Lung (tissue), 11 donors: ENCODE measurements at regions not wholly inside any gene's neighbourhood (a gene's known extent, or its start where the extent isn't known, plus 50 kb on each side); places are given as distances from the start of the nearest gene placed in this dataset.

Source experiments
- ATAC-seq: fragments of 200-7000 bp; cut with Tn5 transposase; one replicate; pipeline ENCODE4 v1.9.1; 2020; ENCODE audit warnings: moderate number of reproducible peaks; ENCODE audit not compliant: insufficient read depth, low FRiP score
- DNase-seq, 3 donors: peaks; one replicate each; pipeline ENCODE4 v3.0.0-alpha.2; 2013 to 2017
- H3K27ac ChIP-seq, 2 donors: one replicate each; pipeline ENCODE4 v1.5.1; 2013; ENCODE audit warnings: mild to moderate bottlenecking in 2 of 2, moderate library complexity in 2 of 2, control low read depth in 1 of 2, inconsistent platforms in 1 of 2, low read depth in 1 of 2, low read length in 1 of 2
- H3K27me3 ChIP-seq, 3 donors: one replicate each; pipeline ENCODE4 v1.5.1; 2013; ENCODE audit warnings: low read length in 2 of 3; ENCODE audit not compliant: control insufficient read depth in 3 of 3, insufficient read depth in 3 of 3
- H3K36me3 ChIP-seq, 4 donors: one replicate each; pipeline ENCODE4 v1.5.1; 2013; ENCODE audit warnings: low read length in 4 of 4, mild to moderate bottlenecking in 1 of 4, moderate library complexity in 1 of 4; ENCODE audit not compliant: control insufficient read depth in 4 of 4, insufficient read depth in 4 of 4
- H3K4me1 ChIP-seq, 5 donors: one replicate each; pipeline ENCODE4 v1.5.1; 2013; ENCODE audit warnings: low read length in 5 of 5, mild to moderate bottlenecking in 2 of 5, moderate library complexity in 1 of 5; ENCODE audit not compliant: control insufficient read depth in 5 of 5, insufficient read depth in 5 of 5
- H3K4me3 ChIP-seq: one replicate; pipeline ENCODE4 v1.5.1; 2013; ENCODE audit warnings: mild to moderate bottlenecking, control low read depth, moderate library complexity
- H3K9ac ChIP-seq, 2 donors: one replicate each; pipeline ENCODE4 v1.5.1; 2013; ENCODE audit warnings: low read length in 2 of 2, control low read depth in 1 of 2; ENCODE audit not compliant: insufficient read depth in 1 of 2
- H3K9me3 ChIP-seq, 4 donors: one replicate each; pipeline ENCODE4 v1.5.1; 2013; ENCODE audit warnings: low read length in 3 of 4, mild to moderate bottlenecking in 1 of 4, moderate library complexity in 1 of 4; ENCODE audit not compliant: control insufficient read depth in 4 of 4, insufficient read depth in 3 of 4
- CTCF ChIP-seq: IDR thresholded peaks from 2 replicates; pipeline ENCODE4 v1.5.1; 2012; ENCODE audit warnings: mild to moderate bottlenecking; ENCODE audit errors: control extremely low read depth, extremely low read depth
- WGBS, 2 donors: extraction: QIAGEN DNeasy Blood & Tissue Kit; methylation state at CpG; one replicate each; pipeline ENCODE4 v1.1.7; 2013; 5-methylcytosine and 5-hydroxymethylcytosine counted together
- donor health status: control.
- donor health status: control.
- donor health status: Bipolar disorder and iron deficiency.
- donor health status: healthy.
- donor health status: DM: yes; HTN: yes; CAD: no.

DNA sequence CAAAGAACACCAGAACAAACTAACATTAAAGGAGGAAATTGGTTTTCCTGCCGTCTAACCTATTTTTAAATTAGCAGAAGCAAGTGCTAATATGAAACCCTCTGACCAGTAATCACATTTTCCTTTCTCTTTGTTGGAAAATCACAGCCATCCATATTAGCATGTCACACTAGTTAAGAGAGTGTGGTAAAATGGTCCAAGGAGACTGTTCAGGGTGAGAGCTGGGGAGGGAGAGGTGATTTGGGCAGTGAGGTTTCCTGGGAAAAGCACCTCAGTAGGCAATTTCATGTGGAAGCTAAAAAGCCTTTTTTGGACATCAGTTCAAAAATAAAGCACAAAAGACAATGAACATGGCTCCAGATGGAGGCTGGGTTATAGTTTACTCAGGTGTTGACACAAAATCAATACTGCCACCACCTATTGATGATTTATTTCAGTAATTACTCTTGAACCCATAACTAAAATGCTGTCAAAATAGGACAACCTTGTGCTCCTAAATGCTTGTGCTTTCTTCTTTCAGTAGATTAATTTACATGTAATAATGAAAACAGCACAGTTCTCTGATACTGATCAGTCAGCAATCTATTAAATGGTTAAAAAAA lies 333.2 kb downstream of the SAMD5 start:
- Histone ChIP-seq H3K27me3 (no peaks in the 10 kb centered on the region), H3K9me3 (no peaks in the 10 kb centered on the region), H3K4me1 (peaks cover 0 to 7% (median 4%) of the 10 kb centered on the region in 5 donors), H3K9ac (no peak overlapping the region), H3K36me3 (no peaks in the 10 kb centered on the region), H3K4me3 (no peak overlapping the region), H3K27ac (no peak overlapping the region)
- no peak for TF ChIP-seq CTCF
- DNase-seq (no peak), ATAC-seq (no peak)
- WGBS, 2 donors, result 16 to 24% methylated on average over 1 of the region's 1 CpG

DNA sequence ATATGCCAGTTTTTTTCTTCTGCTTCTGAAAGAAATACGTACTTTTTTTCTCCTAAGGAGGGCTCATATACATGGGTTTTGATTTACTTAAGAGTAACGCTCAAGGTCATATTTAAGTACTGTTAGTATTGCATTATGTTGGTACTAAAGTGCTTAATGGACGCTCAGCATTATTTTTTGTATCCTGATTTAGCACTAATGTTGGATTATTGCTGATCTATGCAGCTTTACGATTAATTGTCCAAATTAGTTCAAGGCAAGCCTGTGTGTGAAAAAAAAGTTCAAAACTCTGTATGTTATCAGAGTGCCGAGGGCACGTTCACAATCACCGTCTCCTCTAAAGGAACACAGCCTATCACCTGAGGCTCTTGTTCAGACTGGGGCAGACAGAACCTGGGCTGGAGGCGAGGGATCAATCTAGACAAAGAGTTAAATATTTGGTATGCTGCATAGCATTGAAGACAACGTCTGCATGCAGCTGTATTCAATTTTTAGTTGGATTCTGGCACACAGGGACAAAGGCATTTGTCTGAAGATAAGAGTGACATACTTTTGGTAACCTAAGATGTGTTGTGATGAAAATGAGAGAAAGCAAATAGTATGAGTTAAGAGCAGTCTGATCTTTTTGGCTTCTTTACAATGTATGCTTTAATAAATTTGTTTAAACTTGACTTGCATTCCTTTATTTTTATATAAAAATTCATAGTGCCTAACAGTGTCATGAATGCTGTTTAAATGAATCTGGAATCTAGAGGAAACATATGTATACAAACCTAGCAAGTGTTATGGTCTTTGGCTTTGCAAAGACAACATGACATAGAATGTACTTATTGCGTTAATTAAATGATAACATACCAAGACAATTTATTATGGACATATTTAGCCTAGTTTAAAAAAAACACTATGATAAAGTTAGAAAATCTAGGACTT lies 341.2 kb downstream of the SAMD5 start:
- Histone ChIP-seq H3K4me3 (no peak overlapping the region), H3K27me3 (no peaks in the 10 kb centered on the region), H3K9me3 (no peaks in the 10 kb centered on the region), H3K27ac (no peak overlapping the region), H3K9ac (peak overlapping the region in 1 of 2 donors; percentile 33), H3K36me3 (no peaks in the 10 kb centered on the region), H3K4me1 (peaks cover 0 to 24% (median 0%) of the 10 kb centered on the region in 5 donors)
- DNase-seq, result peak; percentile 60 to 93 (median 93)
- no peak for ATAC-seq
- TF ChIP-seq CTCF, result no peak
- WGBS, 2 donors, result 69 to 79% methylated on average over 10 of the region's 10 CpGs

DNA sequence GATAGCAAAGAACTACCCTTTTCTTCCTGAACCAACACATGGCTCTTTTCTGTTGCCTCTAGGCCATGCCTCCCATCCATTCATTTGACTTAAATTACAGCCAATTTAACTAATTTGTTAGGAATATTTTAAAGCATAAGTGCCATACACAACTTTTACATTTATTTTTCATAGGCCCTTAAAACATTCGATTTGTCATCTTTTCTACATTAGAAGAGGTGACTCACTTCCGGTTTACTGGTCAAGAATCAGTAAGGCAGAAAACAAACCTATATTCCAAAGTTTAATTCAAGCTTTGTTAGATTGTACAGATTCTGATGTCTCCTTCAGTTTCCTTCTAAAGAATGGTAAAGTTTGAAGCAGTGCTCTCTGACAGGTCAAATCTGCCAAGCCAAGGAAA lies 344.3 kb downstream of the SAMD5 start:
- no peak overlapping the region for H3K4me3 ChIP-seq
- H3K9me3 ChIP-seq, result no peaks in the 10 kb centered on the region
- no peak overlapping the region for H3K9ac ChIP-seq
- no peak for ATAC-seq
- H3K4me1 ChIP-seq, result peaks cover 0 to 24% (median 0%) of the 10 kb centered on the region in 5 donors
- H3K36me3 ChIP-seq, result no peaks in the 10 kb centered on the region
- no peak overlapping the region for H3K27ac ChIP-seq
- TF ChIP-seq CTCF, result no peak
- no peak for DNase-seq
- 87 to 93% methylated on average over 2 of the region's 2 CpGs for WGBS, 2 donors
- H3K27me3 ChIP-seq, result no peaks in the 10 kb centered on the region
